ENCODE measurements at regions not wholly inside any gene's neighbourhood (a gene's known extent, or its start where the extent isn't known, plus 50 kb on each side); places are given as distances from the start of the nearest gene placed in this dataset.

DNA sequence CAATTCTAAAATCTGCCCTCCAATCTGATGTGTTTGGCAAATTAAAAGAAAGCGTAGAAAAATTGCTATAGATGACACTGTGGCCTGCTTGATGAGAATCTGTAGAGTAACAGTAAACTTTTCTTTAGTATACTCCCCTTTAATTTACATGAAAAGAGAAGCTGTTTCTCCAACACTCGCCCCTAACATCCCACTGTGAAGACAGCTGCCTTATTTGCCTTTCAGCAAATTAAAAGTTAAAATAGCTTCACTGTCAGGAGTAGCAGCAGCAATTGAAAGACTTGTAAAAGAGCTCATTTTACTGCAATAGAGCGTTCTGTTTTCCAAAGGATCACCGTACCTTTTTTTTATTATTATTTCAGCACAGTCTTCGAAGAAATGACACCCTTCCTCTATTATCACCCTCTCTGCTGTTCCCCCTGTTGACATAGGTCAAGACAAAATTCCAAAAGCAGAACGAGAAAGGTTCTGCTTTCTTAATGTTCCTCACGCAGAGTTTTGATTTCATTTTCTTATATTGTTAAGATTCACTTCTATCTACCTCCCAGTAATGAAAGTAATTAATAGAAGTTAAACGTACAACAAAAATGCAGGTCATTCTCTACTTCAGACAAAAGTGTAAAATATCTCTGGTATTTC lies 153.5 kb upstream of the USP15 start:
- DNase-seq (no peak), ATAC-seq (no peak)
- intact Hi-C loops (cut with micrococcal nuclease) = no loop called here
- peaks cover 4% of the 10 kb centered on the region for H3K27me3 Mint-ChIP-seq
- ChIA-PET POLR2A (no interaction called here), CTCF (no interaction called here)
- no peaks in the 10 kb centered on the region for H3K36me3 Mint-ChIP-seq (ENCODE audit: low read depth)
- no peak overlapping the region for H3K27ac Mint-ChIP-seq
- no peaks in the 10 kb centered on the region for H3K4me1 Mint-ChIP-seq (ENCODE audit: low read depth)
- TF ChIP-seq CTCF (IDR thresholded peaks at IDR 0.05) = no peak
- H3K9me3 Mint-ChIP-seq = peaks cover 4% of the 10 kb centered on the region
- H3K4me3 Mint-ChIP-seq = no peak overlapping the region

- no peak overlapping the region for H3K27ac Mint-ChIP-seq
- ATAC-seq = no peak
- ChIA-PET POLR2A (no interaction called here), CTCF (interaction anchor here (1.9 kb wide), 1 partner anchor 9 kb away, joined by 4 read pairs; no protein-coding TSS in a partner anchor)
- H3K4me3 Mint-ChIP-seq = no peak overlapping the region
- peaks cover 4% of the 10 kb centered on the region for H3K9me3 Mint-ChIP-seq
- intact Hi-C loops (cut with micrococcal nuclease) = no loop called here
- H3K4me1 Mint-ChIP-seq (ENCODE audit: low read depth) = no peaks in the 10 kb centered on the region
- TF ChIP-seq CTCF (IDR thresholded peaks at IDR 0.05) = no peak
- DNase-seq = no peak
- H3K36me3 Mint-ChIP-seq (ENCODE audit: low read depth) = no peaks in the 10 kb centered on the region
- peaks cover 2% of the 10 kb centered on the region for H3K27me3 Mint-ChIP-seq
Observed at GRCh38 chr12:62113366-62114011, 146.7 kb upstream of the USP15 start.

- ATAC-seq = no peak
- Mint-ChIP-seq H3K27me3 (peaks cover 2% of the 10 kb centered on the region), H3K4me3 (no peak overlapping the region), H3K9me3 (no peaks in the 10 kb centered on the region), H3K36me3 (ENCODE audit: low read depth) (no peaks in the 10 kb centered on the region), H3K4me1 (ENCODE audit: low read depth) (no peaks in the 10 kb centered on the region), H3K27ac (no peak overlapping the region)
- DNase-seq = no peak
- CTCF ChIA-PET = no interaction called here
- intact Hi-C loops (cut with micrococcal nuclease) = no loop called here
- POLR2A ChIA-PET = no interaction called here
- no peak for TF ChIP-seq CTCF (IDR thresholded peaks at IDR 0.05)
Observed at GRCh38 chr12:62116986-62117385, 143.2 kb upstream of the USP15 start.

GRCh38 chr12:62123721-62124203 lies 136.4 kb upstream of the USP15 start:
- H3K9me3 Mint-ChIP-seq = no peaks in the 10 kb centered on the region
- no peaks in the 10 kb centered on the region for H3K4me1 Mint-ChIP-seq (ENCODE audit: low read depth)
- intact Hi-C loops (cut with micrococcal nuclease) = no loop called here
- ChIA-PET CTCF (interaction anchor here (0.6 to 2.3 kb wide), 18 partner anchors 9 to 151 kb away, joined by 3 to 8 read pairs (median 4); no protein-coding TSS in a partner anchor), POLR2A (no interaction called here)
- no peaks in the 10 kb centered on the region for H3K27me3 Mint-ChIP-seq
- no peak overlapping the region for H3K27ac Mint-ChIP-seq
- TF ChIP-seq CTCF (IDR thresholded peaks at IDR 0.05) = peak; percentile 55
- ATAC-seq (peak; percentile 71), DNase-seq (peak; percentile 52)
- no peak overlapping the region for H3K4me3 Mint-ChIP-seq
- H3K36me3 Mint-ChIP-seq (ENCODE audit: low read depth) = no peaks in the 10 kb centered on the region

DNA sequence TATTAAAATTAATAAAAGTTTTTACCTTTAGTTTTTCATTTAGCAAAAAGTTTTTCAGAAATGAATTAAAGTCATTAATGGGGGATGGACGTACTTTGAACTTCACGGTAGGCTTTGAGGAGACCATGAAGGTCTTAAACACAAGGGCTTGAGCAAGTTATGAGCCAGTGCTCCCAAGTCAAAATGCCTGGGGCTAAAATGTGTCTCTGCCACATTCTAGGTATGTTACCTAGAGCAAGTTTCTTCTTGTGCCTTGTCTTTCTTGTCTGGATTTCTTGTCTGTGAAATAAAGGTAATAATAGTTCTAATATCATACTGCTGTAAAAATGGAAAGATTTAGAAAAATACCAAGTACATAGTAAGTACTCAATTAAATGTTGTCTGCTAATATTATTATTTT lies 132.7 kb upstream of the USP15 start:
- ATAC-seq (no peak), DNase-seq (no peak)
- ChIA-PET CTCF (no interaction called here), POLR2A (no interaction called here)
- no peaks in the 10 kb centered on the region for H3K4me1 Mint-ChIP-seq (ENCODE audit: low read depth)
- TF ChIP-seq CTCF (IDR thresholded peaks at IDR 0.05) = no peak
- H3K4me3 Mint-ChIP-seq = no peak overlapping the region
- intact Hi-C loops (cut with micrococcal nuclease) = no loop called here
- no peaks in the 10 kb centered on the region for H3K36me3 Mint-ChIP-seq (ENCODE audit: low read depth)
- H3K27ac Mint-ChIP-seq = no peak overlapping the region
- H3K27me3 Mint-ChIP-seq = no peaks in the 10 kb centered on the region
- no peaks in the 10 kb centered on the region for H3K9me3 Mint-ChIP-seq
